Fibroblast of lung (primary cell): ENCODE measurements at regions not wholly inside any gene's neighbourhood (a gene's known extent, or its start where the extent isn't known, plus 50 kb on each side); places are given as distances from the start of the nearest gene placed in this dataset.

Source experiments
- EZH2 ChIP-seq: IDR thresholded peaks from 2 replicates; pipeline ENCODE4 v1.5.1; 2012; ENCODE audit warnings: low read length, control low read depth, mild to moderate bottlenecking; ENCODE audit errors: missing control alignments
- TF ChIP-seq, protein P1 (sequence below), 2 donors: IDR thresholded peaks in 1 of 2; conservative IDR thresholded peaks in 1 of 2; 1 replicate in 1 of 2; 2 replicates in 1 of 2; pipeline ENCODE4 v1.5.1; 2011 to 2012; ENCODE audit warnings: low read length in 2 of 2, control low read depth in 1 of 2, inconsistent platforms in 1 of 2, low read depth in 1 of 2, mild to moderate bottlenecking in 1 of 2

DNA sequence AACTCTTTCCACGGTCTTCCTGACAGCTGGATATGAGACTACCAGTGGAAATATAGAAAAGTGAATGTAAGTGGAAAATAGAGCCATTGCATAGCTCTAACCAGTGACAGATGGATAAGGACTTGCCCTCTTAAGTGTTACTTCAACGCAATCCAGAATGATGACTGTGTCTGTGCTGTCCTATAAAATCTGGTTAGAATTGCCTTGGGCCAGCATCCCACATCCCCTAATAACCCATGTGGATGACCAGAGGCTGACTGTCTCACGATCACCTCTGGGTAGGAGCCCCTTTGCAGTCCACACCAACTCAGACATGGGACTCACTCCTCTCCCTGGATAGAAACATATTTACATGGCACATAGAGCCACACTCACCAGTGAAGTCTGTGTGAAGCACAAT is 186.6 kb downstream of the C1D start:
- TF ChIP-seq, protein P1, sequence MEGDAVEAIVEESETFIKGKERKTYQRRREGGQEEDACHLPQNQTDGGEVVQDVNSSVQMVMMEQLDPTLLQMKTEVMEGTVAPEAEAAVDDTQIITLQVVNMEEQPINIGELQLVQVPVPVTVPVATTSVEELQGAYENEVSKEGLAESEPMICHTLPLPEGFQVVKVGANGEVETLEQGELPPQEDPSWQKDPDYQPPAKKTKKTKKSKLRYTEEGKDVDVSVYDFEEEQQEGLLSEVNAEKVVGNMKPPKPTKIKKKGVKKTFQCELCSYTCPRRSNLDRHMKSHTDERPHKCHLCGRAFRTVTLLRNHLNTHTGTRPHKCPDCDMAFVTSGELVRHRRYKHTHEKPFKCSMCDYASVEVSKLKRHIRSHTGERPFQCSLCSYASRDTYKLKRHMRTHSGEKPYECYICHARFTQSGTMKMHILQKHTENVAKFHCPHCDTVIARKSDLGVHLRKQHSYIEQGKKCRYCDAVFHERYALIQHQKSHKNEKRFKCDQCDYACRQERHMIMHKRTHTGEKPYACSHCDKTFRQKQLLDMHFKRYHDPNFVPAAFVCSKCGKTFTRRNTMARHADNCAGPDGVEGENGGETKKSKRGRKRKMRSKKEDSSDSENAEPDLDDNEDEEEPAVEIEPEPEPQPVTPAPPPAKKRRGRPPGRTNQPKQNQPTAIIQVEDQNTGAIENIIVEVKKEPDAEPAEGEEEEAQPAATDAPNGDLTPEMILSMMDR (conservative IDR thresholded peaks at IDR 0.05 in 1 of 2, IDR thresholded peaks at IDR 0.05 in 1 of 2; ENCODE audit: low read depth in 1 of 2, low read length in 2 of 2), result no peak
- TF ChIP-seq EZH2, result no peak
